ENCODE measurements at regions not wholly inside any gene's neighbourhood (a gene's known extent, or its start where the extent isn't known, plus 50 kb on each side); places are given as distances from the start of the nearest gene placed in this dataset.

DNA sequence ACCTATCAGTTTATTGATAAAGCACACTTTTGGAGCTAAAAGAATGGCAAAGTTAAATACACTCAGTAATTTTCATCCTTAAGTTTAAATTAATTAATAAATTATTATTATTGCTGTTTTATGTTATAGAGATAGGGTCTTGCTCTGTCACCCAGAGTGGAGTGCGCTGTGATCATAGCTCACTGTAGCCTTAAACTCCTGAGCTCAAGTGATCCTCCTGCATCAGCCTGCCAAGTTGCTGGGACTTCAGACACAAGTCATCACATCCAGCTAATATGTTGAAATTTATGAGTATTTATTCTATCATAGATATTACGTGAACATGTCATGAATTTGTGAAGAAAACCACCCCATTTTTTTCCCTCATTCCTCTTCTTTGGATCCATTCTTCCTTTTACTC is 64.2 kb downstream of the GJA1 start:
- DNase-seq (ENCODE audit: insufficient read length, low spot score) (no peak), FAIRE-seq (no peak)
- no peak for TF ChIP-seq PAX5 (IDR thresholded peaks at IDR 0.05; ENCODE audit: insufficient read depth, low read length, severe bottlenecking)

- FAIRE-seq (no peak), DNase-seq (ENCODE audit: insufficient read length, low spot score) (no peak)
- TF ChIP-seq SPI1 (IDR thresholded peaks at IDR 0.05; ENCODE audit: low read depth, low read length) (no peak), PAX5 (IDR thresholded peaks at IDR 0.05; ENCODE audit: insufficient read depth, low read length, severe bottlenecking) (no peak), TAF1 (IDR thresholded peaks at IDR 0.05; ENCODE audit: low read depth, low read length) (no peak), POU2F2 (IDR thresholded peaks at IDR 0.05; ENCODE audit: low read depth, low read length) (no peak), POLR2A (IDR thresholded peaks at IDR 0.05; ENCODE audit: low read depth, low read length) (no peak)
Measured at GRCh38 chr6:121503589-121503991, 68.1 kb downstream of the GJA1 start.

DNA sequence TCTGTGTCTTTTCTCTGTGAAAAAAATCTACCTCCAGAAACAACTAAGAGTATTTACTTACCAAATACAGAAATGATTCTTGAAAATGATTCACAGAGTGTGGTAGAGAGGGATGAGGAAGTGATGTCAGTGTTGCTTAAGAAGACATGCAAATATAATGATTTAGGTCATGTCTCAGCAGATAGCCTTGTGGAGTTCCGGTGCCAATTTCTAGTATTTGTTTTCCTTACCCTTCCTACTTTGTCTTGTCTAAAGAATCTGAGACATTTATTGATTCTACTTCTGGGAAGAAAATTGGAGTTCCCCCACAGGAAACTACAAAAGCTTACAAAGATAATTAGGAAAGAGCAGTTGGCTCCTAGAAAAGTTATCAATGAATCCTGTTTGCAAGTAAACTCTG is 68.8 kb downstream of the GJA1 start:
- TF ChIP-seq POLR2AphosphoS5 (IDR thresholded peaks at IDR 0.05; ENCODE audit: low read depth, low read length) (no peak), TAF1 (IDR thresholded peaks at IDR 0.05; ENCODE audit: low read depth, low read length) (no peak), PAX5 (IDR thresholded peaks at IDR 0.05; ENCODE audit: insufficient read depth, low read length, severe bottlenecking) (no peak)
- no peak for DNase-seq (ENCODE audit: insufficient read length, low spot score)
- FAIRE-seq, result no peak

- FAIRE-seq, result no peak
- no peak for TF ChIP-seq POU2F2 (IDR thresholded peaks at IDR 0.05; ENCODE audit: low read depth, low read length)
- no peak for TF ChIP-seq POLR2AphosphoS5 (IDR thresholded peaks at IDR 0.05; ENCODE audit: low read depth, low read length)
- TF ChIP-seq SPI1 (IDR thresholded peaks at IDR 0.05; ENCODE audit: low read depth, low read length), result no peak
- TF ChIP-seq TAF1 (IDR thresholded peaks at IDR 0.05; ENCODE audit: low read depth, low read length), result no peak
- no peak for TF ChIP-seq PAX5 (IDR thresholded peaks at IDR 0.05; ENCODE audit: insufficient read depth, low read length, severe bottlenecking)
- no peak for TF ChIP-seq POLR2A (IDR thresholded peaks at IDR 0.05; ENCODE audit: low read depth, low read length)
- DNase-seq (ENCODE audit: insufficient read length, low spot score), result no peak
Measured at GRCh38 chr6:121505284-121505683, 69.8 kb downstream of the GJA1 start.

- no peak for FAIRE-seq
- TF ChIP-seq PAX5 (IDR thresholded peaks at IDR 0.05; ENCODE audit: insufficient read depth, low read length, severe bottlenecking) (no peak), POU2F2 (IDR thresholded peaks at IDR 0.05; ENCODE audit: low read depth, low read length) (no peak), TAF1 (IDR thresholded peaks at IDR 0.05; ENCODE audit: low read depth, low read length) (no peak), SPI1 (IDR thresholded peaks at IDR 0.05; ENCODE audit: low read depth, low read length) (no peak), POLR2AphosphoS5 (IDR thresholded peaks at IDR 0.05; ENCODE audit: low read depth, low read length) (no peak), POLR2A (IDR thresholded peaks at IDR 0.05; ENCODE audit: low read depth, low read length) (no peak)
- DNase-seq (ENCODE audit: insufficient read length, low spot score), result no peak
Measured at GRCh38 chr6:121506761-121507754, 71.6 kb downstream of the GJA1 start.

- TF ChIP-seq SPI1 (IDR thresholded peaks at IDR 0.05; ENCODE audit: low read depth, low read length), result no peak
- TF ChIP-seq POU2F2 (IDR thresholded peaks at IDR 0.05; ENCODE audit: low read depth, low read length), result no peak
- TF ChIP-seq PAX5 (IDR thresholded peaks at IDR 0.05; ENCODE audit: insufficient read depth, low read length, severe bottlenecking), result no peak
- TF ChIP-seq POLR2A (IDR thresholded peaks at IDR 0.05; ENCODE audit: low read depth, low read length), result no peak
- TF ChIP-seq TAF1 (IDR thresholded peaks at IDR 0.05; ENCODE audit: low read depth, low read length), result no peak
- TF ChIP-seq POLR2AphosphoS5 (IDR thresholded peaks at IDR 0.05; ENCODE audit: low read depth, low read length), result no peak
- DNase-seq (ENCODE audit: insufficient read length, low spot score) (no peak), FAIRE-seq (no peak)
Measured at GRCh38 chr6:121510568-121511177, 75.2 kb downstream of the GJA1 start.

GRCh38 chr6:121515630-121516265 is 80.3 kb downstream of the GJA1 start:
- FAIRE-seq (no peak), DNase-seq (ENCODE audit: insufficient read length, low spot score) (no peak)
- TF ChIP-seq POU2F2 (IDR thresholded peaks at IDR 0.05; ENCODE audit: low read depth, low read length), result no peak
- TF ChIP-seq SPI1 (IDR thresholded peaks at IDR 0.05; ENCODE audit: low read depth, low read length), result no peak
- TF ChIP-seq POLR2AphosphoS5 (IDR thresholded peaks at IDR 0.05; ENCODE audit: low read depth, low read length), result no peak
- no peak for TF ChIP-seq PAX5 (IDR thresholded peaks at IDR 0.05; ENCODE audit: insufficient read depth, low read length, severe bottlenecking)
- no peak for TF ChIP-seq TAF1 (IDR thresholded peaks at IDR 0.05; ENCODE audit: low read depth, low read length)
- TF ChIP-seq POLR2A (IDR thresholded peaks at IDR 0.05; ENCODE audit: low read depth, low read length), result no peak

DNA sequence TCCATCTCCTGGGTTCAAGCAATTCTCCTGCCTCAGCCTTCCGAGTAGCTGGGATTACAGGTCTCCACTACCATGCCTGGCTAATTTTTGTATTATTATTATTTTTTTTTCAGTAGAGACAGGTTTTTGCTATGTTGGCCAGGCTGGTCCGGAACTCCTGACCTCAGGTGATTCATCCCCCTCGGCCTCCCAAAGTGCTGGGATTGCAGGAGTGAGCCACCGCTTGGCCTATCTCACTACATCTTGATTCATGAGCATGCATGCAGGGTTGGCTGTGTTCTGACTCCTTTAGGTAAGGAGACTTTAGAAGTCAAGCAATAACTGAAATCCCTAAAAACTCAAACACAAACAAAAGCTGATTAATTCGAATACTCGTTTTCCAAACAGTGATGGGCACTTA is 80.9 kb downstream of the GJA1 start:
- DNase-seq (ENCODE audit: insufficient read length, low spot score) (no peak), FAIRE-seq (no peak)

GRCh38 chr6:121520337-121521163 is 85.1 kb downstream of the GJA1 start:
- TF ChIP-seq SPI1 (IDR thresholded peaks at IDR 0.05; ENCODE audit: low read depth, low read length) (no peak), POLR2AphosphoS5 (IDR thresholded peaks at IDR 0.05; ENCODE audit: low read depth, low read length) (no peak), PAX5 (IDR thresholded peaks at IDR 0.05; ENCODE audit: insufficient read depth, low read length, severe bottlenecking) (no peak), POLR2A (IDR thresholded peaks at IDR 0.05; ENCODE audit: low read depth, low read length) (no peak), POU2F2 (IDR thresholded peaks at IDR 0.05; ENCODE audit: low read depth, low read length) (no peak), TAF1 (IDR thresholded peaks at IDR 0.05; ENCODE audit: low read depth, low read length) (no peak)
- no peak for DNase-seq (ENCODE audit: insufficient read length, low spot score)
- FAIRE-seq, result no peak

More for the DNA sequence above, 80.9 kb downstream of the GJA1 start:
- TF ChIP-seq PAX5 (IDR thresholded peaks at IDR 0.05; ENCODE audit: insufficient read depth, low read length, severe bottlenecking), result no peak
- TF ChIP-seq POU2F2 (IDR thresholded peaks at IDR 0.05; ENCODE audit: low read depth, low read length), result no peak
- TF ChIP-seq SPI1 (IDR thresholded peaks at IDR 0.05; ENCODE audit: low read depth, low read length), result no peak
- TF ChIP-seq POLR2A (IDR thresholded peaks at IDR 0.05; ENCODE audit: low read depth, low read length), result no peak
- TF ChIP-seq TAF1 (IDR thresholded peaks at IDR 0.05; ENCODE audit: low read depth, low read length), result no peak
- no peak for TF ChIP-seq POLR2AphosphoS5 (IDR thresholded peaks at IDR 0.05; ENCODE audit: low read depth, low read length)
